OCI-LY1 (cell line): ENCODE measurements at regions not wholly inside any gene's neighbourhood (a gene's known extent, or its start where the extent isn't known, plus 50 kb on each side); places are given as distances from the start of the nearest gene placed in this dataset.

Experiments used
- H2AFZ ChIP-seq: fragments of 200-600 bp; sonication (generic), shearing (Covaris generic); 2 replicates; pipeline ENCODE4 v1.6.0; 2014; ENCODE audit warnings: antibody characterized with exemption, mild to moderate bottlenecking, low read length
- H3F3A ChIP-seq: fragments of 200-600 bp; sonication (generic), shearing (Covaris generic); 2 replicates; pipeline ENCODE4 v1.6.0; 2014; ENCODE audit warnings: mild to moderate bottlenecking, antibody characterized with exemption, low read length, moderate library complexity; ENCODE audit not compliant: insufficient read depth
- H3K27ac ChIP-seq: fragments of 200-600 bp; sonication (generic); 2 replicates; pipeline ENCODE4 v1.5.1; 2014; ENCODE audit warnings: low read length, mixed run types, mild to moderate bottlenecking, low read depth; ENCODE audit not compliant: poor library complexity, severe bottlenecking
- H3K27me3 ChIP-seq: fragments of 200-600 bp; sonication (generic); 2 replicates; pipeline ENCODE4 v1.6.0; 2014; ENCODE audit warnings: antibody characterized with exemption, mild to moderate bottlenecking, low read length, moderate library complexity; ENCODE audit not compliant: insufficient read depth
- H3K36me3 ChIP-seq: fragments of 200-600 bp; sonication (generic); 2 replicates; pipeline ENCODE4 v1.6.1; 2014; ENCODE audit warnings: mild to moderate bottlenecking, antibody characterized with exemption, low read length, moderate library complexity, mixed read lengths; ENCODE audit not compliant: insufficient read depth
- H3K4me1 ChIP-seq: fragments of 200-600 bp; sonication (generic); 2 replicates; pipeline ENCODE4 v1.5.1; 2014; ENCODE audit warnings: mild to moderate bottlenecking, low read length, moderate library complexity; ENCODE audit not compliant: insufficient read depth, severe bottlenecking
- H3K4me2 ChIP-seq: fragments of 200-600 bp; sonication (generic), shearing (Covaris generic); 2 replicates; pipeline ENCODE4 v1.6.1; 2014; ENCODE audit warnings: low read length
- H3K4me3 ChIP-seq: fragments of 200-600 bp; sonication (generic); 2 replicates; pipeline ENCODE4 v1.5.1; 2014; ENCODE audit warnings: low read length, low read depth, mild to moderate bottlenecking, mixed read lengths; ENCODE audit not compliant: poor library complexity, severe bottlenecking
- H3K79me2 ChIP-seq: fragments of 200-600 bp; shearing (Covaris generic); 2 replicates; pipeline ENCODE4 v1.6.1; 2016; ENCODE audit warnings: mixed run types, low read length, mixed read lengths; ENCODE audit not compliant: insufficient read depth
- H3K9ac ChIP-seq: fragments of 200-600 bp; sonication (generic), shearing (Covaris generic); 2 replicates; pipeline ENCODE4 v1.6.1; 2014; ENCODE audit warnings: mild to moderate bottlenecking, low read length, mixed read lengths
- H3K9me2 ChIP-seq: fragments of 200-600 bp; sonication (generic), shearing (Covaris generic); 2 replicates; pipeline ENCODE4 v1.6.1; 2014; ENCODE audit warnings: low read depth, mild to moderate bottlenecking, low read length, mixed read lengths
- H3K9me3 ChIP-seq: fragments of 200-600 bp; shearing (Covaris generic); 2 replicates; pipeline ENCODE4 v1.6.1; 2014; ENCODE audit warnings: low read length, mixed read lengths
- H4K20me1 ChIP-seq: fragments of 200-600 bp; sonication (generic), shearing (Covaris generic); 2 replicates; pipeline ENCODE4 v1.6.0; 2016; ENCODE audit warnings: mild to moderate bottlenecking, low read length; ENCODE audit not compliant: insufficient read depth
- EZH2 ChIP-seq: fragments of 200-600 bp; sonication (generic), shearing (Covaris generic); IDR thresholded peaks from 2 replicates; pipeline ENCODE4 v1.8.0; 2017; ENCODE audit warnings: borderline replicate concordance, mixed run types, mild to moderate bottlenecking, antibody characterized with exemption, low read length, moderate library complexity, mixed read lengths
- TF ChIP-seq, protein P1 (sequence below): fragments of 200-600 bp; sonication (generic), shearing (Covaris generic); IDR thresholded peaks from 2 replicates; pipeline ENCODE4 v1.5.1; 2017; ENCODE audit warnings: mild to moderate bottlenecking, antibody characterized with exemption, low read length, moderate library complexity, mixed read lengths

DNA sequence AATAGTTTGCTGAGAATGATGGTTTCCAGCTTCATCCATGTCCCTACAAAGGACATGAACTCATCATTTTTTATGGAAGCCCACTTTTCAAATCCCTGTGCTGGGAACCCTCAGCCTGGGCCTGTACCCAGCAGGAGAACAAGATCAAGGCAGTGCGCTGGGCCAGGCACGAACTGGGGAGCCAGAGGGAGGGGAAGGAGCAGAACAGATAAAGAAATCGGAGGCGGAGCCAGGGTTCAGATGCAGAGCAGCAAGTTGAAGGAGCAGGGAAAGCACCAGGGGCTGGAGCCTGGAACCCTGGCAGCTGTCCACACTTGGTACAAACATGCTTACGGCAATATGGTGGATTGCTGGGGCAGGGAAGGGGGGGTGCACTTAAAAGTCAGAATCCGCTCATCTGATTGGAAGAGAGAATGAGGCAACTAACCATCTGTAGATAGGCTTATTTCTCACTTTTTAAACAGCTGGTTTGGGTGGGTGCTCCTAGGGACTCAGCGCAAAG is 107.5 kb downstream of the NOG start:
- Histone ChIP-seq H3K4me2 (no peak overlapping the region), H3K79me2 (no peaks in the 10 kb centered on the region), H3K36me3 (no peaks in the 10 kb centered on the region), H3F3A (no peaks in the 10 kb centered on the region), H3K27me3 (peaks cover 4% of the 10 kb centered on the region; the same call in 1 of the 2 replicates), H2AFZ (no peak overlapping the region), H3K9me2 (no peaks in the 10 kb centered on the region), H4K20me1 (no peaks in the 10 kb centered on the region), H3K9ac (no peak overlapping the region), H3K27ac (no peak overlapping the region), H3K4me1 (no peaks in the 10 kb centered on the region), H3K9me3 (no peaks in the 10 kb centered on the region), H3K4me3 (no peak overlapping the region)
- TF ChIP-seq, protein P1, sequence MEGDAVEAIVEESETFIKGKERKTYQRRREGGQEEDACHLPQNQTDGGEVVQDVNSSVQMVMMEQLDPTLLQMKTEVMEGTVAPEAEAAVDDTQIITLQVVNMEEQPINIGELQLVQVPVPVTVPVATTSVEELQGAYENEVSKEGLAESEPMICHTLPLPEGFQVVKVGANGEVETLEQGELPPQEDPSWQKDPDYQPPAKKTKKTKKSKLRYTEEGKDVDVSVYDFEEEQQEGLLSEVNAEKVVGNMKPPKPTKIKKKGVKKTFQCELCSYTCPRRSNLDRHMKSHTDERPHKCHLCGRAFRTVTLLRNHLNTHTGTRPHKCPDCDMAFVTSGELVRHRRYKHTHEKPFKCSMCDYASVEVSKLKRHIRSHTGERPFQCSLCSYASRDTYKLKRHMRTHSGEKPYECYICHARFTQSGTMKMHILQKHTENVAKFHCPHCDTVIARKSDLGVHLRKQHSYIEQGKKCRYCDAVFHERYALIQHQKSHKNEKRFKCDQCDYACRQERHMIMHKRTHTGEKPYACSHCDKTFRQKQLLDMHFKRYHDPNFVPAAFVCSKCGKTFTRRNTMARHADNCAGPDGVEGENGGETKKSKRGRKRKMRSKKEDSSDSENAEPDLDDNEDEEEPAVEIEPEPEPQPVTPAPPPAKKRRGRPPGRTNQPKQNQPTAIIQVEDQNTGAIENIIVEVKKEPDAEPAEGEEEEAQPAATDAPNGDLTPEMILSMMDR, result no peak
- no peak for TF ChIP-seq EZH2

DNA sequence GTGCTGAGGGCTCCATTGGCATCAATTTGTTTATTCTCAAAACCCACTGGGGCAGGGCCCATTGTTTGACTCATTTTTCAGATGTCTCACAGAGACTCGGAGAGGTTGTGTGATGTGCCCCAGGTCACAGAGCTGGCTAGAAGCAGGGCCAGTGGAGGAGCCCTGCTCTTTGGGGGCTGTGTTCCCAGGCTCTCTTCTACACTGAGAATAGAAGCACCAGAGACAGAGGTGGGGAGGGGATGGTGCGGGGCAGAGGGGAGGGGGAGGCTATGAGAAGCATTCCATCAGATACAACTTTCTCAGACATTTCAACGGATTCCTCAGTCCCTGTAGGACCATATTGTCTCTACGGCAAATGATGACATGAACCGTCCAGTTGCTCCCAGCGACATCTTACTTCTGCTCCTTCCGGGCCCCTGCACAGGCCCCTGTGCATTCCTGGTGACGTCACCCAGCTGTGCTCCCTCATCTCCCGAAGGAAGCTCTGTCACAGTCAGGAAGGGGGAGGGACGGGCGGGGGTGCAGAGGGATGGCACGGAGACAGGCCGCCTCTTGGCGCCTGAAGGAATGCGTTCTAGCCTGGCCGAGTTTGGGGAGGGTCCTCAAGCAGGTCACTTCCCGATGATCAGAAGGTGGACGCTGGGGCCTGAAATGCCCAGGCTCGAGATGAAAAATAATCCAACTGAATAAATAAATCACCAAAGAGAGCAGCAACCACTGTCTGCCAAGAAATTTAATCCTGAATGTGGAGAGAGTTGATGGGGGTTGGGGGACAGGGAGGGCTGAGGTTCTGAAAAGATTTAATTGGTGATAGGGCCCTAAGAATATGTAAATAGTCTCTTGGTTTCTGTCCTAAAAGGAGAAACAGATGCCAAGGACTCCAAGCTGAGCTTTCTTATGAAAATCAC is 114.1 kb downstream of the NOG start:
- H3K4me1 ChIP-seq, result no peaks in the 10 kb centered on the region
- no peaks in the 10 kb centered on the region for H3F3A ChIP-seq
- H3K79me2 ChIP-seq, result no peaks in the 10 kb centered on the region
- no peaks in the 10 kb centered on the region for H3K9me2 ChIP-seq
- no peak for TF ChIP-seq EZH2
- TF ChIP-seq, protein P1, result no peak
- H3K36me3 ChIP-seq, result no peaks in the 10 kb centered on the region
- no peak overlapping the region for H3K4me2 ChIP-seq
- no peak overlapping the region for H3K27ac ChIP-seq
- H3K9me3 ChIP-seq, result no peaks in the 10 kb centered on the region
- H3K4me3 ChIP-seq, result no peak overlapping the region
- no peak overlapping the region for H2AFZ ChIP-seq
- H3K27me3 ChIP-seq, result no peaks in the 10 kb centered on the region; the same call in none of the 2 replicates
- no peak overlapping the region for H3K9ac ChIP-seq
- no peaks in the 10 kb centered on the region for H4K20me1 ChIP-seq

DNA sequence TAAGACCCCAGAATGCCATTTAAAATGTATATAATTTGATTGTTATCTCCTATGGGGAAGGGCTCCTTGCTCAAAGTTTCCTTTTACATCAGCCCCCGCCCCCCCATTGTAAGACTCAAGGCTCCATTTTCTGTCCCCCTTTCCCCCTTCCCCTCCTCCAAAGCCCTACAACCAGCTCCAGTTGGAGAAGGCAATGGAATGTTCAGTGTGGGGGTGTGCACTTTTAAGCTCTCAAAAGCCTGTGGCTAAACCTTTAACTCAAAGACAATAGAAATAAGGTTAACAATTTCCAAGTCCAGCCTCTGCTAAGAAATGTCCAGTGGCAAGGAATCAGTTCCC is 114.7 kb downstream of the NOG start:
- Histone ChIP-seq H3K79me2 (no peaks in the 10 kb centered on the region), H3K9me2 (no peaks in the 10 kb centered on the region), H3F3A (no peaks in the 10 kb centered on the region), H4K20me1 (no peaks in the 10 kb centered on the region), H3K4me2 (no peak overlapping the region), H3K4me1 (no peaks in the 10 kb centered on the region), H3K9ac (no peak overlapping the region), H3K9me3 (no peaks in the 10 kb centered on the region), H3K27me3 (no peaks in the 10 kb centered on the region; the same call in none of the 2 replicates), H3K4me3 (no peak overlapping the region), H3K36me3 (no peaks in the 10 kb centered on the region), H3K27ac (no peak overlapping the region), H2AFZ (no peak overlapping the region)
- no peak for TF ChIP-seq EZH2
- TF ChIP-seq, protein P1, result no peak
